ENCODE measurements at regions not wholly inside any gene's neighbourhood (a gene's known extent, or its start where the extent isn't known, plus 50 kb on each side); places are given as distances from the start of the nearest gene placed in this dataset.

DNA sequence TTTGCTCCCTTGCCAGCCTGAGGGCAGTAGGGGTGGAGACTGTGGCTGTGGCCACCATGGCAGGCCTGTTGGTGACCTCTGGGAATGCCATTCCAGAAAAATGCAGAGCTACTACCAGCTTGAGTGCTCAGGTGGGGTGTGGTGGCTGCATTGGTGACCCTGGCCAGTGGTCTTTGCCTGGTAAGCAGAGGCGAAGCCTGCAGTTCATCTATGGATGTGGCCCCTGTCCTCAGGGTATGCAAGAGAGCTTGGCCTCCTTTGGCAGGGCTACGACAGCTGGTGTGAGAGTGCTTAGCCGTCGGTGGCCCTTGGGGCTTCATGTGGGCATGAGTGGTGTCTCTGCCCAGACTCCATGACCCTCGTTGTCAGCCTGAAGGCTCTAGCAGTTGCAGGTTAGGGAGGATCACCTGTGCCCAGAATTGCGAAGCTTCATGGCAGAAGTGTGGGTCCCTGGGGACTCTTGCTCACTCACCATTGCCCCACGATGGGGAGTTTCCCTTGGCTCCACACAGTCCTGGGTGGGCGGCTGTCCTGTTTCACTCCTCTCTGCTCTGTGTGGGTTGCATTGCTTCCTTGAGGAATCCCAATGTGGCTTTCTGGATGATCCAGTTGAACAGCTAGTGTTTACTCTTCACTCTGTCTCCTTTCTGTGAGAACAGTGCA, 117.9 kb upstream of the CDH12 start:
- Histone ChIP-seq H3K4me1 (no peaks in the 10 kb centered on the region), H3K36me3 (no peaks in the 10 kb centered on the region), H3K9me3 (no peaks in the 10 kb centered on the region), H3K27me3 (no peaks in the 10 kb centered on the region), H3K4me3 (ENCODE audit: low read depth, low read length) (no peak overlapping the region)
- no peak for DNase-seq
- TF ChIP-seq CTCF (IDR thresholded peaks at IDR 0.05; ENCODE audit: low read depth, low read length), result no peak

DNA sequence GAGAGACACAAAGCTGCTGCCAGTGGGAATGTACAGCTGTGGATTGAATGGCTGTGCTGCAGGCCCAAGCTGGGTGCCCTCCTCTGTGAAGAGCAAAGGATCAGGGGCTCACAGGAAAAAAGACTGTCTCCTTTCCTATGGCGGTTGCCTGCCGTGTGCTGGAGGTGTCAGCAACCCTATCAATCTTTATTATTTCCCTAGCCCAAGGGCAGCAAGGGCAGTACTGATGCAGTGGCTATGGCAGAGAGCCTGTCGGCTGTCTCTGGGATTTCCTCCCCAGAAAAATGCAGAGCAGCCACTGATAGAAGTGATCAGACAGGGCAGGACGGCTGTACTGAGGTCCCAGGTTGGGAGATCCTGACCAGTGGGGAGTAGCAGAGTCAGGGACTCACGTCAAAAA, 117.3 kb upstream of the CDH12 start:
- no peaks in the 10 kb centered on the region for H3K27me3 ChIP-seq
- no peak for DNase-seq

GRCh38 chr5:22968386-22968785, 115.2 kb upstream of the CDH12 start:
- TF ChIP-seq CTCF (IDR thresholded peaks at IDR 0.05; ENCODE audit: low read depth, low read length), result no peak
- Histone ChIP-seq H3K36me3 (no peaks in the 10 kb centered on the region), H3K27me3 (no peaks in the 10 kb centered on the region), H3K9me3 (no peaks in the 10 kb centered on the region), H3K4me1 (no peaks in the 10 kb centered on the region), H3K4me3 (ENCODE audit: low read depth, low read length) (no peak overlapping the region)
- no peak for DNase-seq

More for the DNA sequence above, 117.3 kb upstream of the CDH12 start:
- TF ChIP-seq CTCF (IDR thresholded peaks at IDR 0.05; ENCODE audit: low read depth, low read length), result no peak
- Histone ChIP-seq H3K9me3 (no peaks in the 10 kb centered on the region), H3K4me3 (ENCODE audit: low read depth, low read length) (no peak overlapping the region), H3K4me1 (no peaks in the 10 kb centered on the region), H3K36me3 (no peaks in the 10 kb centered on the region)

- Histone ChIP-seq H3K36me3 (no peaks in the 10 kb centered on the region), H3K9me3 (no peaks in the 10 kb centered on the region), H3K4me3 (ENCODE audit: low read depth, low read length) (no peak overlapping the region), H3K4me1 (no peaks in the 10 kb centered on the region), H3K27me3 (peaks cover 3% of the 10 kb centered on the region; the same call in 1 of the 2 replicates)
- no peak for TF ChIP-seq CTCF (IDR thresholded peaks at IDR 0.05; ENCODE audit: low read depth, low read length)
- DNase-seq, result no peak
Measured at GRCh38 chr5:22965960-22966359, 112.8 kb upstream of the CDH12 start.

- Histone ChIP-seq H3K4me1 (no peaks in the 10 kb centered on the region), H3K4me3 (ENCODE audit: low read depth, low read length) (no peak overlapping the region), H3K36me3 (no peaks in the 10 kb centered on the region), H3K27me3 (peaks cover 3% of the 10 kb centered on the region; the same call in 1 of the 2 replicates), H3K9me3 (no peaks in the 10 kb centered on the region)
- TF ChIP-seq CTCF (IDR thresholded peaks at IDR 0.05; ENCODE audit: low read depth, low read length), result no peak
- no peak for DNase-seq
Measured at GRCh38 chr5:22964632-22965031, 111.5 kb upstream of the CDH12 start.

- Histone ChIP-seq H3K4me1 (no peaks in the 10 kb centered on the region), H3K27me3 (peaks cover 3% of the 10 kb centered on the region; the same call in 1 of the 2 replicates), H3K9me3 (no peaks in the 10 kb centered on the region), H3K36me3 (no peaks in the 10 kb centered on the region), H3K4me3 (ENCODE audit: low read depth, low read length) (no peak overlapping the region)
- TF ChIP-seq CTCF (IDR thresholded peaks at IDR 0.05; ENCODE audit: low read depth, low read length), result no peak
- DNase-seq, result no peak
Measured at GRCh38 chr5:22958462-22959262, 105.5 kb upstream of the CDH12 start.

Data from BE2C (cell line).